ENCODE measurements at regions not wholly inside any gene's neighbourhood (a gene's known extent, or its start where the extent isn't known, plus 50 kb on each side); places are given as distances from the start of the nearest gene placed in this dataset.

GRCh38 chr1:218787826-218788225, 385.9 kb upstream of the LYPLAL1 start:
- Mint-ChIP-seq H3K27ac (ENCODE audit: low read depth, unreplicated experiment) (no peak overlapping the region), H3K9me3 (ENCODE audit: unreplicated experiment) (peaks cover 7% of the 10 kb centered on the region), H3K4me1 (ENCODE audit: insufficient read depth, unreplicated experiment) (no peaks in the 10 kb centered on the region), H3K27me3 (ENCODE audit: insufficient read depth, unreplicated experiment) (no peaks in the 10 kb centered on the region), H3K36me3 (ENCODE audit: insufficient read depth, unreplicated experiment) (no peaks in the 10 kb centered on the region), H3K4me3 (ENCODE audit: unreplicated experiment) (no peak overlapping the region)
- ChIA-PET CTCF (interaction anchor here (0.6 to 1.1 kb wide), 4 partner anchors 8 to 1449 kb away, joined by 3 read pairs; no protein-coding TSS in a partner anchor), POLR2A (interaction anchor here (0.7 kb wide), 1 partner anchor 183 kb away, joined by 3 read pairs; no protein-coding TSS in a partner anchor)
- intact Hi-C loops (cut with micrococcal nuclease) = no loop called here
- DNase-seq (ENCODE audit: unreplicated experiment) = no peak
- no TSS peak for BruUV-seq (replicated peaks)
- no peak for TF ChIP-seq CTCF (IDR thresholded peaks at IDR 0.05; ENCODE audit: unreplicated experiment)

GRCh38 chr1:218796773-218797172, 376.9 kb upstream of the LYPLAL1 start:
- ChIA-PET POLR2A (no interaction called here), CTCF (interaction anchor here (0.7 kb wide), 2 partner anchors 98 to 649 kb away, joined by 3 read pairs; no protein-coding TSS in a partner anchor)
- no peaks in the 10 kb centered on the region for H3K36me3 Mint-ChIP-seq (ENCODE audit: insufficient read depth, unreplicated experiment)
- TF ChIP-seq CTCF (IDR thresholded peaks at IDR 0.05; ENCODE audit: unreplicated experiment) = no peak
- no peak overlapping the region for H3K27ac Mint-ChIP-seq (ENCODE audit: low read depth, unreplicated experiment)
- H3K27me3 Mint-ChIP-seq (ENCODE audit: insufficient read depth, unreplicated experiment) = no peaks in the 10 kb centered on the region
- H3K9me3 Mint-ChIP-seq (ENCODE audit: unreplicated experiment) = no peaks in the 10 kb centered on the region
- no TSS peak for BruUV-seq (replicated peaks)
- no peak overlapping the region for H3K4me3 Mint-ChIP-seq (ENCODE audit: unreplicated experiment)
- DNase-seq (ENCODE audit: unreplicated experiment) = no peak
- intact Hi-C loops (cut with micrococcal nuclease) = no loop called here
- no peaks in the 10 kb centered on the region for H3K4me1 Mint-ChIP-seq (ENCODE audit: insufficient read depth, unreplicated experiment)

- no peaks in the 10 kb centered on the region for H3K9me3 Mint-ChIP-seq (ENCODE audit: unreplicated experiment)
- H3K36me3 Mint-ChIP-seq (ENCODE audit: insufficient read depth, unreplicated experiment) = no peaks in the 10 kb centered on the region
- ChIA-PET POLR2A (no interaction called here), CTCF (interaction anchor here (0.6 to 0.7 kb wide), 3 partner anchors 21 to 278 kb away, joined by 3 to 4 read pairs (median 3); no protein-coding TSS in a partner anchor)
- TF ChIP-seq CTCF (IDR thresholded peaks at IDR 0.05; ENCODE audit: unreplicated experiment) = no peak
- DNase-seq (ENCODE audit: unreplicated experiment) = no peak
- no TSS peak for BruUV-seq (replicated peaks)
- H3K4me1 Mint-ChIP-seq (ENCODE audit: insufficient read depth, unreplicated experiment) = peaks cover 6% of the 10 kb centered on the region
- intact Hi-C loops (cut with micrococcal nuclease) = no loop called here
- no peak overlapping the region for H3K4me3 Mint-ChIP-seq (ENCODE audit: unreplicated experiment)
- H3K27ac Mint-ChIP-seq (ENCODE audit: low read depth, unreplicated experiment) = no peak overlapping the region
- H3K27me3 Mint-ChIP-seq (ENCODE audit: insufficient read depth, unreplicated experiment) = no peaks in the 10 kb centered on the region
Observed at GRCh38 chr1:218802799-218803198, 370.9 kb upstream of the LYPLAL1 start.

- ChIA-PET POLR2A (no interaction called here), CTCF (interaction anchor here (0.6 to 0.7 kb wide), 2 partner anchors 20 to 279 kb away, joined by 3 to 4 read pairs; no protein-coding TSS in a partner anchor)
- BruUV-seq (replicated peaks) = no TSS peak
- DNase-seq (ENCODE audit: unreplicated experiment) = no peak
- Mint-ChIP-seq H3K4me1 (ENCODE audit: insufficient read depth, unreplicated experiment) (peaks cover 6% of the 10 kb centered on the region), H3K36me3 (ENCODE audit: insufficient read depth, unreplicated experiment) (no peaks in the 10 kb centered on the region), H3K9me3 (ENCODE audit: unreplicated experiment) (peaks cover 5% of the 10 kb centered on the region), H3K4me3 (ENCODE audit: unreplicated experiment) (no peak overlapping the region), H3K27me3 (ENCODE audit: insufficient read depth, unreplicated experiment) (no peaks in the 10 kb centered on the region), H3K27ac (ENCODE audit: low read depth, unreplicated experiment) (no peak overlapping the region)
- TF ChIP-seq CTCF (IDR thresholded peaks at IDR 0.05; ENCODE audit: unreplicated experiment) = no peak
- intact Hi-C loops (cut with micrococcal nuclease) = no loop called here
Observed at GRCh38 chr1:218803351-218803997, 370.2 kb upstream of the LYPLAL1 start.
